ENCODE measurements at regions not wholly inside any gene's neighbourhood (a gene's known extent, or its start where the extent isn't known, plus 50 kb on each side); places are given as distances from the start of the nearest gene placed in this dataset.

GRCh38 chr1:37362594-37363385 is 111.6 kb upstream of the ZC3H12A start:
- TF ChIP-seq CTCF (IDR thresholded peaks at IDR 0.05) (no peak), EP300 (IDR thresholded peaks at IDR 0.05) (no peak), POLR2A (IDR thresholded peaks at IDR 0.05) (no peak)
